Stromal cell of bone marrow (primary cell): ENCODE measurements at regions not wholly inside any gene's neighbourhood (a gene's known extent, or its start where the extent isn't known, plus 50 kb on each side); places are given as distances from the start of the nearest gene placed in this dataset.
A peak's percentile ranks its signal among the peaks of the same experiment; 100 is the strongest.
"Not testable (repeated sequence)": the region's sequence is repeated elsewhere in the genome, so short reads cannot be mapped to it uniquely, and the experiment has no call there.

ENCODE experiments used
- DNase-seq: peaks from one replicate; pipeline ENCODE4 v3.0.0-alpha.2; 2012; ENCODE audit warnings: low read depth

DNA sequence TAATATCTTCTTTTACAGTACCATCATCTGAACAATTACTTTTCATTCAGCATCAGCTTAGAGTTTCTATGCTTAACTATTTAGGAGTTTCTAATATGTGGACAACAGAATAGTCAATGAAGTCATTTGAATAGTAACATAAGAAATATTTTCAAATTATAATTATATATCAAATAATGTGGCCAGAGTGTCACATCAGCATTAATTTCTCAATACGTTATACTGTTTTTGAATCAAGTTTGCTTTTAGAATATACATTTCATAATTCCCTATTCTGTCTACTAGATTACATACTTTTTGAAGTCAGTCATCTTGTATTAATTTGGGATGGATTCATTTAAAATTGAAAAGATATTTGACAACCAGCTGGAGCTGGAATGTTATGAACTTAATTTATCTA is 677.4 kb upstream of the PABPC4L start:
- DNase-seq, result no peak

- no peak for DNase-seq
These were observed 665.4 kb upstream of the PABPC4L start for GRCh38 chr4:134867027-134867426.

- DNase-seq, result no peak
These were observed 664.1 kb upstream of the PABPC4L start for GRCh38 chr4:134865675-134866074.

- DNase-seq, result no peak
These were observed 660.5 kb upstream of the PABPC4L start for GRCh38 chr4:134862116-134862515.

- DNase-seq, result no peak
These were observed 647.1 kb upstream of the PABPC4L start for GRCh38 chr4:134848681-134849080.

GRCh38 chr4:134830741-134831140 is 629.2 kb upstream of the PABPC4L start:
- DNase-seq, result not testable (repeated sequence)

GRCh38 chr4:134812611-134813010 is 611.0 kb upstream of the PABPC4L start:
- DNase-seq, result no peak

DNA sequence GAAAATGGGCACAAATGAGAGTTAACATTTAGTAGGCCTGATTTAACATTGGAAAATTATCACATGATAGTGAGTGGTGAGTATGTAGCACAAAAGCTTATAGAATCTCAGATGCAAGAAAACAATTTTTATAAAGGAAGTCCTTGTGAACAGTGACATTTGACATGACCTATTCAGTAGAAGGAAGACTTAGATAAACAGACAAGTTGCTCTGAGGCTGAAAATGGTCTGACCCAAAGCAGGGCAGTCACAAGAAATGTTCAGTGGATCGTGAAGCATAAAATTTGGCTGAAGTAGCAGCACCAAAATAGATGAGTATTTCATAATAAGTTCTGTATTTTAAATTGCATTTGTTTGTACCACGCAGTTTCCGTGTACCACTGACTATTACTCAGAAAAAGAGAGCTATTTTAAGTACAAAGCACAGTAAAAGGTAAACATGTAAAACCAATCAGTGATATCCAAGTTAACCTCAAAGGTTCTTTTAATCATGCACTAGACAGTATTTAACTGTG is 605.7 kb upstream of the PABPC4L start:
- no peak for DNase-seq

- no peak for DNase-seq
These were observed 597.0 kb upstream of the PABPC4L start for GRCh38 chr4:134798573-134798972.

DNA sequence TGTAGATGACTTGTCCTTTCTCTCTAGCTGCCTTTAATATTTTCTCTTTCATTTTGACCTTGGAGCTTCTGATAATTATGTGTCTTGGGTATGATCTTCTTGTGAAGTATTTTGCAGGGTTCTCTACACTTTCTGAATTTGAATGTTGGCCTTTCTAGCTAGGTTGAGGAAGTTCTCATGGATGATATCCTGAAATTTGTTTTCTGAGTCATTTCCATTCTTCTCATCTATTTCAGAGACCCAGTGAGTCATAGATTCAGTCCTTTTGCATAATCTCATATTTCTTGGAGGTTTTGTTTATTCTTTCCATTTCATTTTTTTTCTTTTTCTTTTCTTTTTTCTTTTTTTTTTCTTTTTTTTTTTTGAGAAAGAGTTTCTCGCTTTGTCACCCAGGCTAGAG is 585.7 kb upstream of the PABPC4L start:
- peak; percentile 3 for DNase-seq

DNA sequence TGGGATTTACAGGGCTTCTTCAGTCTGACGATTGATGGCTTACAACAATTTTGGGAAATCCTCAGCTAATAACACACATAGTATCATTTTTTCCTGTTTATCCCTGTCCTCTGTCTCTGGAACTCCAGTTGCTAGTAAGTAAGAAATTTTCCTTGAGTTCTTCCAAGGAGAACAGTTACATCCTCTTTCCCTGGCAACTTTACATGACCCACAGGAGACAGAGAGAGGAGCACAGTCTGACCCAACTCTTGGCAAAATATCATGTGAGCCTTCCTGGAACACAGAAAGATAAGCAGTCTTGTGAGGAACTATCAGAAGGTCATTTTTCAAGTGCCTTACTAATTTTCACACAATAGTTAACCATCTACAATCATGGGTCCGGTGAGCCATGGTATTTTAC is 578.7 kb upstream of the PABPC4L start:
- DNase-seq, result no peak

- DNase-seq, result no peak
These were observed 576.0 kb upstream of the PABPC4L start for GRCh38 chr4:134777606-134778005.

DNA sequence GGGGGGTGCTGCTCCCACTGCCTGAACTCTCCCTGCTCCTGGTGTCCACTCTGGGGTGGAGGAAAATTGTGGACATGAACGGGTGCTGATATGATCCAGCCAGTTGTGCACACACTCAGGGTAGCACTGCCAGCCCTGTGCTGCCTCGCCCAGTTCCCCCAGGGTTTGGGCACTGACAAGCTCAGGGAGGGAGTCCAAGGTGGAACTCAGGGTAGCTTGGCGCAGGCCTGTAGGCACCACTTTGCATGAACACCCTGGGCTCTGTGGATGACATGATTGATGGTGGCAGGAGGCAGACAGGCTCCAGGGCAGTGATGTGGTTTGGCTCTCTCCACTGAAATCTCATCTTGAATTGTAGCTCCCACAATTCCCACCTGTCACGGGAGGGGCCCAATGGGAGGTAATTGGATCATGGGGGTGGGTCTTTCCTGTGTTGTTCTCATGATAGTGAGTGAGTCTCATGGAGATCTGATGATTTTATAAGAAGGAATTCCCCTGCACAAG is 572.0 kb upstream of the PABPC4L start:
- DNase-seq, result no peak

GRCh38 chr4:134762053-134762452 is 560.5 kb upstream of the PABPC4L start:
- no peak for DNase-seq

GRCh38 chr4:134756421-134756820 is 554.8 kb upstream of the PABPC4L start:
- DNase-seq, result no peak

GRCh38 chr4:134754301-134755019 is 552.9 kb upstream of the PABPC4L start:
- DNase-seq, result no peak

- no peak for DNase-seq
These were observed 551.8 kb upstream of the PABPC4L start for GRCh38 chr4:134753390-134753789.

- no peak for DNase-seq
These were observed 545.7 kb upstream of the PABPC4L start for GRCh38 chr4:134747108-134747805.

DNA sequence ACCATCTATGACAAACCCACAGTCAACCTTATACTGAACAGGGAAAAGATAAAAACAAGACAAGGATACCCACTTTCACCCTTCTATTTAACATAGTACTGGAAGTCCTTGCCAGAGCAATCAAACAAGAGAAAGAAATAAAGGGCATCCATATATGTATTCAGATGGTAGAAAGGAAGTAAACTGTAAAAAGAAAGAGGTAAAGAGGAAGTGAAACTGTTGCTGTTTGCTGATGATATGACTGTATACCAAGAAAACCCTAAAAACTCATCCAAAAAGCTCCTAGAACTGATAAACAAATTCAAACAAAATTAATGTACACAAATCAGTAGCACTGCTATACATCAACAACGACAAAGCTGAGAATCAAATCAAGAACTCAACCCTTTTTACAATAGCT is 538.7 kb upstream of the PABPC4L start:
- DNase-seq, result no peak

DNA sequence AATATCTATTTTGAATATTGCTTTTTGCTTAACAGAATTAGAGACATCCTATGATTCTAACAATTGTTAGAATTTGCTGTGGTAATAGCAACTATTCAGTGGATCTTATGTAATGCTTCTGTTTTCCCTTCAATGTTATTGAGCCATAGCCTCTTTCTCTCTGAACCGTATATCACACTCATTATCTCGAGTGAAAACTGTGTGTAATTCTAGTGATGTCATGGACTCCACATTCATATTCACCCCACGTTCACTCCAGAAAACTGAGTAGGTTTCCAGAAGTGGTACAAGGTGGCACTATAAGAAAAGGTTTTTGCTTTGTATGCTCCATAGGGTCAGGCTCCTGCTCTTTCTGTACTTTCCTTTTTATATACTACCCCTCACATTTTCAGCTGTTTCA is 534.3 kb upstream of the PABPC4L start:
- DNase-seq, result no peak

DNA sequence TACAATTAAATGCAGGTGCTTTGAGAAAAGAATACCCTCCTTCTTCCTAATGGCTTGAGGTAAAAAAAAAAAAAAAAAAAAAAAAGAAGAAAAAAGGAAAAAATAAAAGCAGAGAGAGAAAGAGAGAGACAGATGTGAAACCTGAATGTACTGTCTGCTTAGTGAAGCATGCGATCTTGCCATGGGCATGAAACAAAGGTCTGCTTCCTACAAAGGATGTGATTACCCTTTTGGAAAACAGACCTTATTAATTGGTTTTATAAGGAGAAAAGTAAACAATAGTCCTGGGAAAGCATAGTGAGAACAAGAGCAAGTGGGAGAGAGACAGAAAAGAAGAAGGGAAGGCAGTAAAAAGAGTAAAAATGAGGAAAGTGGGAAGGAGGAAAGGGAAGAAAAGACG is 526.1 kb upstream of the PABPC4L start:
- no peak for DNase-seq

DNA sequence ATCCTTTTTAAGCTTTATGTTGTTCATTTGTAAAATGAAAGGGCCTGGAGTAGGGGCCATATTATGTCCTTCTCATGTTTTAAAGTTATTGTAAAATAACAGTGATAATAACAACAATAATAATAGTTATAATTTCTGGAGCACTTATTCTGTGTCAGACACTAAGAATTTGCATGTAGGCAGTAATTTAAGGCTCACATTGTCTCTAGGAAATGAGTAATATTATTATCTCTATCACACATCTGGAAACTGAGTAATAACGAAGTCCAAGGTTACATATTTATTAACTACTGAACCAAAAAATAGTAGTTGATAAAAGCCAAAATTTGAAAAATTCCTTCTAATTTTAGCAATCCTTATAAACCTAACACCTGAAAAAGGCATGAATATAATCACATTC is 520.7 kb upstream of the PABPC4L start:
- no peak for DNase-seq

- DNase-seq, result no peak
These were observed 518.4 kb upstream of the PABPC4L start for GRCh38 chr4:134720030-134720429.
